HCT116 (cell line): ENCODE measurements at regions not wholly inside any gene's neighbourhood (a gene's known extent, or its start where the extent isn't known, plus 50 kb on each side); places are given as distances from the start of the nearest gene placed in this dataset.

Source experiments
- ATAC-seq: fragments of 200-7000 bp; cut with Tn5 transposase; 2 replicates; pipeline ENCODE4 v1.9.1; 2020; ENCODE audit warnings: mild to moderate bottlenecking, moderate library complexity
- BruUV-seq: library from RNA; stranded (reverse); fragments of 400-500 nt; replicated peaks from 2 replicates; lab custom pipeline; 2021; lab: Mats Ljungman, UMichigan
- CTCF ChIA-PET: fragments of 300-600 bp; sonication (Branson Sonifier 250); formaldehyde crosslinking; loops from one replicate; lab custom pipeline; 2021; ENCODE audit warnings: antibody characterized with exemption; lab: Charles Lee
- POLR2A ChIA-PET: fragments of 300-600, 350-600 bp; sonication (Branson Sonifier 250); formaldehyde crosslinking; loops from one replicate; lab custom pipeline; 2021; ENCODE audit warnings: antibody characterized with exemption; lab: Charles Lee
- RAD21 ChIA-PET, 2 experiments: fragments of 300-600 bp; sonication (Branson Sonifier 250); formaldehyde crosslinking; loops; one replicate each; lab custom pipeline; 2023; ENCODE audit warnings: low total read pairs in 2 of 2; ENCODE audit not compliant: uncharacterized antibody in 2 of 2, unreplicated experiment in 2 of 2, low non-redundant PET in 1 of 2; lab: Charles Lee
- DNase-seq: peaks from one replicate; pipeline ENCODE4 v3.0.0-alpha.2; 2010; ENCODE audit warnings: low read depth, low spot score
- H2AFZ ChIP-seq: fragments of 200-600 bp; shearing (Covaris generic), sonication (generic); 2 replicates; pipeline ENCODE4 v1.6.1; 2017; ENCODE audit warnings: low read depth, mixed run types, mixed read lengths, antibody characterized with exemption, low read length; ENCODE audit not compliant: poor library complexity, severe bottlenecking
- H3K27ac ChIP-seq: 2 replicates; pipeline ENCODE4 v1.5.1; 2012; ENCODE audit warnings: low read depth, low read length
- H3K27me3 ChIP-seq: fragments of 200-600 bp; sonication (generic); 2 replicates; pipeline ENCODE4 v1.6.1; 2016; ENCODE audit warnings: mixed run types, low read length, mixed read lengths; ENCODE audit not compliant: insufficient read depth
- H3K36me3 ChIP-seq, 2 experiments: fragments of 200-500 bp in 1 of 2; fragments of 200-600 bp in 1 of 2; sonication (Bioruptor generic) in 1 of 2; sonication (generic) in 1 of 2; 2 replicates each; pipeline versions ENCODE4 v1.5.1 to v1.6.1; 2014 to 2016; ENCODE audit warnings: low read length in 2 of 2, inconsistent platforms in 1 of 2, mixed read lengths in 1 of 2, mixed run types in 1 of 2; ENCODE audit not compliant: insufficient read depth in 2 of 2, control insufficient read depth in 1 of 2
- H3K4me1 ChIP-seq, 2 experiments: fragments of 200-600 bp in 1 of 2; sonication (generic) in 1 of 2; 2 replicates each; pipeline versions ENCODE4 v1.5.1 to v1.6.1; 2012 to 2017; ENCODE audit warnings: low read length in 2 of 2, inconsistent platforms in 1 of 2, mild to moderate bottlenecking in 1 of 2, mixed read lengths in 1 of 2, mixed run types in 1 of 2, moderate library complexity in 1 of 2; ENCODE audit not compliant: insufficient read depth in 2 of 2, control insufficient read depth in 1 of 2
- H3K4me2 ChIP-seq: fragments of 200-600 bp; sonication (generic); 2 replicates; pipeline ENCODE4 v1.6.1; 2017; ENCODE audit warnings: mixed run types, low read length, mixed read lengths
- H3K4me3 ChIP-seq, 2 experiments: fragments of 200-600 bp in 1 of 2; sonication (generic) in 1 of 2; replicated peaks in 1 of 2; 2 replicates each; pipeline ENCODE4 v1.5.1; 2011 to 2016; ENCODE audit warnings: low read length in 2 of 2, control low read depth in 1 of 2, low read depth in 1 of 2, mild to moderate bottlenecking in 1 of 2, mixed read lengths in 1 of 2, mixed run types in 1 of 2
- H3K79me2 ChIP-seq: fragments of 200-600 bp; sonication (generic); 2 replicates; pipeline ENCODE4 v1.6.1; 2017; ENCODE audit warnings: mild to moderate bottlenecking, mixed run types, low read length, moderate library complexity, mixed read lengths; ENCODE audit not compliant: insufficient read depth
- H3K9ac ChIP-seq: fragments of 200-600 bp; sonication (generic); 2 replicates; pipeline ENCODE4 v1.6.1; 2016; ENCODE audit warnings: low read length, mixed read lengths
- H3K9me2 ChIP-seq: fragments of 200-600 bp; sonication (generic), shearing (Covaris generic); 2 replicates; pipeline ENCODE4 v1.6.1; 2017; ENCODE audit warnings: mixed run types, mild to moderate bottlenecking, moderate library complexity; ENCODE audit not compliant: insufficient read depth
- H3K9me3 ChIP-seq, 2 experiments: fragments of 200-500 bp in 1 of 2; fragments of 200-600 bp in 1 of 2; sonication (Bioruptor generic) in 1 of 2; sonication (generic) in 1 of 2; 2 replicates each; pipeline ENCODE4 v1.6.1; 2014 to 2017; ENCODE audit warnings: low read length in 2 of 2, mixed read lengths in 2 of 2, inconsistent platforms in 1 of 2, low read depth in 1 of 2, mild to moderate bottlenecking in 1 of 2, mixed run types in 1 of 2, moderate library complexity in 1 of 2; ENCODE audit not compliant: control insufficient read depth in 1 of 2, insufficient read depth in 1 of 2
- H4K20me1 ChIP-seq: fragments of 200-600 bp; sonication (generic), shearing (Covaris generic); 2 replicates; pipeline ENCODE4 v1.6.1; 2017; ENCODE audit warnings: mixed run types, mild to moderate bottlenecking, moderate library complexity; ENCODE audit not compliant: insufficient read depth
- ATF3 ChIP-seq: IDR thresholded peaks from 2 replicates; pipeline ENCODE4 v1.6.1; 2012
- CBX3 ChIP-seq: IDR thresholded peaks from 2 replicates; pipeline ENCODE4 v1.6.1; 2012; ENCODE audit warnings: low read depth
- CTCF ChIP-seq, 3 experiments: fragments of 200-600 bp in 1 of 3; sonication (generic) in 1 of 3; IDR thresholded peaks in 2 of 3; conservative IDR thresholded peaks in 1 of 3; 2 replicates each; pipeline ENCODE4 v1.5.1; 2012 to 2017; ENCODE audit warnings: low read depth in 2 of 3, low read length in 2 of 3, antibody characterized with exemption in 1 of 3, borderline replicate concordance in 1 of 3, control low read depth in 1 of 3, mild to moderate bottlenecking in 1 of 3, mixed read lengths in 1 of 3, mixed run types in 1 of 3, moderate library complexity in 1 of 3; ENCODE audit not compliant: insufficient read depth in 1 of 3
- EGR1 ChIP-seq: IDR thresholded peaks from 2 replicates; pipeline ENCODE4 v1.6.1; 2012; ENCODE audit warnings: low read depth
- ELF1 ChIP-seq: IDR thresholded peaks from 2 replicates; pipeline ENCODE4 v1.6.1; 2012; ENCODE audit warnings: low read depth, borderline replicate concordance
- JUND ChIP-seq: IDR thresholded peaks from 2 replicates; pipeline ENCODE4 v1.6.1; 2012
- MAX ChIP-seq: IDR thresholded peaks from 2 replicates; pipeline ENCODE4 v1.6.1; 2012
- POLR2A ChIP-seq: IDR thresholded peaks from 2 replicates; pipeline ENCODE4 v1.7.0; 2011; ENCODE audit warnings: borderline replicate concordance; ENCODE audit not compliant: insufficient read depth, insufficient read length; ENCODE audit errors: extremely low read depth
- POLR2AphosphoS5 ChIP-seq: IDR thresholded peaks from 2 replicates; pipeline ENCODE4 v1.6.1; 2011; ENCODE audit warnings: mild to moderate bottlenecking, low read depth, low read length, moderate library complexity
- RAD21 ChIP-seq: IDR thresholded peaks from 2 replicates; pipeline ENCODE4 v1.6.1; 2012; ENCODE audit warnings: low read depth, mild to moderate bottlenecking
- SIN3A ChIP-seq: IDR thresholded peaks from 2 replicates; pipeline ENCODE4 v1.6.1; 2012; ENCODE audit warnings: low read depth
- SRF ChIP-seq: IDR thresholded peaks from 2 replicates; pipeline ENCODE4 v1.6.1; 2012; ENCODE audit warnings: low read depth
- TCF7L2 ChIP-seq: IDR thresholded peaks from 2 replicates; pipeline ENCODE4 v1.7.0; 2011; ENCODE audit warnings: borderline replicate concordance, inconsistent platforms; ENCODE audit not compliant: insufficient read depth, insufficient read length; ENCODE audit errors: extremely low read depth
- ZBTB33 ChIP-seq: IDR thresholded peaks from 2 replicates; pipeline ENCODE4 v1.6.1; 2011; ENCODE audit warnings: mild to moderate bottlenecking, low read length, moderate library complexity; ENCODE audit not compliant: insufficient replicate concordance; ENCODE audit errors: extremely low read depth
- ZFX ChIP-seq: fragments of 450-650 bp; IDR thresholded peaks from 2 replicates; pipeline ENCODE4 v1.6.1; 2017
- ZNF274 ChIP-seq: fragments of 200-500 bp; sonication (Bioruptor generic); IDR thresholded peaks from 2 replicates; pipeline ENCODE4 v1.6.1; 2014; ENCODE audit warnings: mild to moderate bottlenecking, low read depth, low read length, inconsistent platforms
- intact Hi-C: fragments of 100-400 bp; cut with micrococcal nuclease; formaldehyde crosslinking; loops from 2 replicates; pipeline ENCODE4 v1.10.0; 2022

GRCh38 chr20:60810561-60810960 is 441.5 kb upstream of the CDH4 start (continued):
- TF ChIP-seq CTCF (IDR thresholded peaks at IDR 0.05 in 2 of 3, conservative IDR thresholded peaks at IDR 0.05 in 1 of 3; ENCODE audit: borderline replicate concordance in 1 of 3, insufficient read depth in 1 of 3, low read depth in 2 of 3, low read length in 2 of 3) (no peak), SRF (no peak), POLR2AphosphoS5 (no peak), CBX3 (no peak), EGR1 (no peak)
- TF ChIP-seq, all 23 proteins: peak for 0

GRCh38 chr20:60812561-60812960 is 439.5 kb upstream of the CDH4 start:
- no peak for TF ChIP-seq EGR1
- TF ChIP-seq SIN3A, result no peak
- no peak for TF ChIP-seq ATF3
- TF ChIP-seq TCF7L2, result no peak
- no peak for TF ChIP-seq ELF1
- TF ChIP-seq SRF, result no peak
- no peak for TF ChIP-seq ZNF274
- no peak for TF ChIP-seq POLR2A
- no peak for TF ChIP-seq POLR2AphosphoS5
- TF ChIP-seq ZBTB33, result no peak
- no peak for TF ChIP-seq JUND
- TF ChIP-seq MAX, result no peak
- no peak for TF ChIP-seq ZFX
- TF ChIP-seq CBX3, result no peak
- TF ChIP-seq RAD21, result no peak
- intact Hi-C loops, result no loop called here
- no TSS peak for BruUV-seq
- DNase-seq (no peak), ATAC-seq (no peak)
- no peaks in the 10 kb centered on the region for H3K36me3 ChIP-seq
- ChIA-PET POLR2A (no interaction called here), CTCF (no interaction called here), RAD21 (no interaction called here)
- H3K9me3 ChIP-seq, result peaks cover 8 to 32% of the 10 kb centered on the region in 2 experiments; a peak in 2 of 4 replicates
- no peak overlapping the region for H3K9ac ChIP-seq
- no peaks in the 10 kb centered on the region for H3K79me2 ChIP-seq
- H3K9me2 ChIP-seq, result no peaks in the 10 kb centered on the region
- no peaks in the 10 kb centered on the region for H3K27me3 ChIP-seq
- no peaks in the 10 kb centered on the region for H4K20me1 ChIP-seq
- no peak overlapping the region for H3K27ac ChIP-seq
- H3K4me3 ChIP-seq, result no peak overlapping the region
- H3K4me2 ChIP-seq, result no peak overlapping the region
- no peaks in the 10 kb centered on the region for H3K4me1 ChIP-seq
- no peak overlapping the region for H2AFZ ChIP-seq
